RWPE2 (cell line): ENCODE measurements at regions not wholly inside any gene's neighbourhood (a gene's known extent, or its start where the extent isn't known, plus 50 kb on each side); places are given as distances from the start of the nearest gene placed in this dataset.
"Not testable (repeated sequence)": the region's sequence is repeated elsewhere in the genome, so short reads cannot be mapped to it uniquely, and the experiment has no call there.

Source experiments
- ATAC-seq: fragments of 200-7000 bp; cut with Tn5 transposase; 3 replicates; pipeline ENCODE4 v1.9.1; 2021; ENCODE audit warnings: low read depth
- DNase-seq: peaks from one replicate; pipeline ENCODE4 v3.0.0-alpha.2; 2020; ENCODE audit warnings: low spot score
- H3K27ac ChIP-seq: fragments of 450-650 bp; 2 replicates; pipeline ENCODE4 v1.5.1; 2017; ENCODE audit warnings: mild to moderate bottlenecking; ENCODE audit not compliant: poor library complexity, severe bottlenecking
- H3K27me3 ChIP-seq: fragments of 250-450 bp; sonication (Bioruptor Pico); 2 replicates; pipeline ENCODE4 v1.5.1; 2021; ENCODE audit warnings: mild to moderate bottlenecking, moderate library complexity; ENCODE audit not compliant: insufficient read depth, poor library complexity, severe bottlenecking
- H3K36me3 ChIP-seq: fragments of 250-450 bp; sonication (Bioruptor Pico); 2 replicates; pipeline ENCODE4 v1.5.1; 2020; ENCODE audit warnings: low read depth, mild to moderate bottlenecking, moderate library complexity
- H3K4me1 ChIP-seq: fragments of 250-450 bp; sonication (Bioruptor Pico); 2 replicates; pipeline ENCODE4 v1.5.1; 2021; ENCODE audit warnings: mild to moderate bottlenecking, moderate library complexity; ENCODE audit not compliant: insufficient read depth, poor library complexity, severe bottlenecking
- H3K4me3 ChIP-seq: fragments of 250-450 bp; sonication (Bioruptor Pico); 2 replicates; pipeline ENCODE4 v1.5.1; 2021; ENCODE audit warnings: mild to moderate bottlenecking, moderate library complexity; ENCODE audit not compliant: severe bottlenecking
- H3K9me3 ChIP-seq: fragments of 250-450 bp; sonication (Bioruptor Pico); 2 replicates; pipeline ENCODE4 v1.5.1; 2021; ENCODE audit warnings: mild to moderate bottlenecking, moderate library complexity; ENCODE audit not compliant: severe bottlenecking
- TF ChIP-seq, protein P1 (sequence below): fragments of 450-650 bp; IDR thresholded peaks from one replicate; pipeline ENCODE4 v1.5.1; 2017; ENCODE audit warnings: mild to moderate bottlenecking, moderate library complexity; ENCODE audit not compliant: poor library complexity, severe bottlenecking

DNA sequence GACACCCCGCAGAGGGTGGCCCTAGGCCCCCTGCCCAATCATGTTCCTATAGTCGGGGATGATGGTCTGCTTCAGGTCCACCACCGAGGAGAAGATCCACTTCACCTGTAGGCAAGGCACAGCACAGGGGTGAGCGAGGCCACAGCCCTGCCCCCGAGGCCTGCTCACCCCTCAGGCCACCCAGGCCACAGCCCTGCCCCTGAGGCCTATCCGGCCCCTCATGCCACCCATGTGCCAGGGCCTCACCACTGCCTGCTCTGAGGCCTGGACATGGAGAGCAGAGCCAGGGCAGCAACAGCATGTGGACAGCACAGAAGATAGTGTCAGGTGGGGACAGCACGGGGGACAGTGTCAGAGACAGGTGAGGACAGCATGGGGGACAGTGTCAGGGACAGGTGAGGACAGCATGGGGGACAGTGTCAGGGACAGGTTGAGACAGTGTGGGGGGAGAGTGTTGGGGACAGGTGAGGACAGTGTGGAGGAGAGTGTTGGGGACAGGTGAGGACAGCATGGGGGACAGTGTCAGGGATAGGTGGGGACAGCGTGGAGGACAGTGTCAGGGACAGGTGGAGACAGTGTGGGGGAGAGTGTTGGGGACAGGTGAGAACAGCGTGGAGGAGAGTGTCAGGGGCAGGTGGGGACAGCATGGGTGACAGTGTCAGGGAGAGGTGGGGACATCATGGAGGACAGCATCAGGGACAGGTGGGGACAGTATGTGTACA lies 239.7 kb downstream of the TMEM121 start:
- H3K9me3 ChIP-seq, result no peaks in the 10 kb centered on the region
- no peak for ATAC-seq
- TF ChIP-seq, protein P1, sequence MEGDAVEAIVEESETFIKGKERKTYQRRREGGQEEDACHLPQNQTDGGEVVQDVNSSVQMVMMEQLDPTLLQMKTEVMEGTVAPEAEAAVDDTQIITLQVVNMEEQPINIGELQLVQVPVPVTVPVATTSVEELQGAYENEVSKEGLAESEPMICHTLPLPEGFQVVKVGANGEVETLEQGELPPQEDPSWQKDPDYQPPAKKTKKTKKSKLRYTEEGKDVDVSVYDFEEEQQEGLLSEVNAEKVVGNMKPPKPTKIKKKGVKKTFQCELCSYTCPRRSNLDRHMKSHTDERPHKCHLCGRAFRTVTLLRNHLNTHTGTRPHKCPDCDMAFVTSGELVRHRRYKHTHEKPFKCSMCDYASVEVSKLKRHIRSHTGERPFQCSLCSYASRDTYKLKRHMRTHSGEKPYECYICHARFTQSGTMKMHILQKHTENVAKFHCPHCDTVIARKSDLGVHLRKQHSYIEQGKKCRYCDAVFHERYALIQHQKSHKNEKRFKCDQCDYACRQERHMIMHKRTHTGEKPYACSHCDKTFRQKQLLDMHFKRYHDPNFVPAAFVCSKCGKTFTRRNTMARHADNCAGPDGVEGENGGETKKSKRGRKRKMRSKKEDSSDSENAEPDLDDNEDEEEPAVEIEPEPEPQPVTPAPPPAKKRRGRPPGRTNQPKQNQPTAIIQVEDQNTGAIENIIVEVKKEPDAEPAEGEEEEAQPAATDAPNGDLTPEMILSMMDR, result no peak
- H3K27me3 ChIP-seq, result no peaks in the 10 kb centered on the region
- no peak overlapping the region for H3K27ac ChIP-seq
- no peak for DNase-seq
- H3K4me3 ChIP-seq, result no peak overlapping the region
- no peaks in the 10 kb centered on the region for H3K36me3 ChIP-seq
- H3K4me1 ChIP-seq, result no peaks in the 10 kb centered on the region

DNA sequence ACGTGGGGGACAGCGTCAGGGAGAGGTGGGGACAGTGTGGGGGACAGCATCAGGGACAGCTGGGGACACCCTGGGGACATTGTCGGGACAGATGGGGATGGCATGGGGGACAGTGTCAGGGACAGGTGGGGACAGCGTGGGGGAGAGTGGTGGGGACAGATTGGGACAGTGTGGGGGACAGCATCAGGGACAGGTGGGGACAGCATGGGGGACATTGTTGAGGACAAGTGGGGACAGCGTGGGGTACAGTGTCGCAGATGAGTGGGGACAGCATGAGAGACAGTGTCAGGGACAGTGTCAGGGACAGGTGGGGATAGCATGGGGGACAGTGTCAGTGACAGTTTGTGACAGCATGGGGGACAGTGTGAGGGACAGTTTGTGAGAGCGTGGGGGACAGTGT lies 240.9 kb downstream of the TMEM121 start:
- no peak for ATAC-seq
- Histone ChIP-seq H3K27ac (no peak overlapping the region), H3K9me3 (no peaks in the 10 kb centered on the region), H3K27me3 (no peaks in the 10 kb centered on the region), H3K4me1 (no peaks in the 10 kb centered on the region), H3K4me3 (no peak overlapping the region), H3K36me3 (no peaks in the 10 kb centered on the region)
- DNase-seq, result no peak
- TF ChIP-seq, protein P1, result no peak

DNA sequence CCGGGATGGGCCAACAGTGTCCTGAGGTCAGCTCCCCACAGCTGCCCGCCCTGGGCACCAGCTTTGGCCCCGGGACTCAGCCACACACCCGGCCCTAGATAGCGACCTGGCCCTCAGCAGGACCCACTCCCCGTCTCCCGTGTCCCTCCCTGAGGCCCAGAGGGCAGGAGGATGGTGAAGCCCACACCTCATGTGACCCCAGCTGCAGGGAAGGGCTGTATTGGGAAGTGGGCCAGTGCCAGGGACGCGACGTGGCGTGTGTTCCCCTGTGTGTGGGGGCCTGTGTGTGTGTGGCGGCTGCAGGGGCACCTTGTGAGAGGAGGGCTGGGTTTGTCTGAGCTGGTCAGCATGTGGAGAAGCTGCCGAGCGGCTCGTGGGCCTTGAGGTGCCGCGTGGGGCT lies 241.7 kb downstream of the TMEM121 start:
- H3K36me3 ChIP-seq, H3K27ac ChIP-seq, DNase-seq, H3K27me3 ChIP-seq, H3K9me3 ChIP-seq, H3K4me1 ChIP-seq, H3K4me3 ChIP-seq: not testable (repeated sequence)
- ATAC-seq, result 0 out of 3 replicates have a peak, but pooled peaks have one; percentile 20

DNA sequence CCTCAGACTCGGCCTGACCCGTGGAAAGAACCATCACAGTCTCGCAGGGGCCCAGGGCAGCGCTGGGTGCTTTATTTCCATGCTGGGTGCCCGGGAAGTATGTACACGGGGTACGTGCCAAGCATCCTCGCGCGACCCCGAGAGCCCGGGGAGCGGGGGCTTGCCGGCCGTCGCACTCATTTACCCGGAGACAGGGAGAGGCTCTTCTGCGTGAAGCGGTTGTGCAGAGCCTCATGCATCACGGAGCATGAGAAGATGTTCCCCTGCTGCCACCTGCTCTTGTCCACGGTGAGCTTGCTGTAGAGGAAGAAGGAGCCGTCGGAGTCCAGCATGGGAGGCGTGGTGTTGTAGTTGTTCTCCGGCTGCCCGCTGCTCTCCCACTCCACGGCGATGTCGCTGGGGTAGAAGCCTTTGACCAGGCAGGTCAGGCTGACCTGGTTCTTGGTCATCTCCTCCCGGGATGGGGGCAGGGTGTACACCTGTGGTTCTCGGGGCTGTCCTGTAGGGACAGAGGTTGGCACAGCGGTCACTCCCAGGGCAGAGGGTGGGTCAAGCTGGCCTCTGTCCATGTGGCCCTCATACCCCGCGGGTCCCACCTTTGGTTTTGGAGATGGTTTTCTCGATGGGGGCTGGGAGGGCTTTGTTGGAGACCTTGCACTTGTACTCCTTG lies 242.8 kb downstream of the TMEM121 start:
- not testable (repeated sequence) for H3K27me3 ChIP-seq, DNase-seq, ATAC-seq, H3K27ac ChIP-seq, H3K36me3 ChIP-seq, H3K9me3 ChIP-seq, H3K4me3 ChIP-seq, H3K4me1 ChIP-seq

DNA sequence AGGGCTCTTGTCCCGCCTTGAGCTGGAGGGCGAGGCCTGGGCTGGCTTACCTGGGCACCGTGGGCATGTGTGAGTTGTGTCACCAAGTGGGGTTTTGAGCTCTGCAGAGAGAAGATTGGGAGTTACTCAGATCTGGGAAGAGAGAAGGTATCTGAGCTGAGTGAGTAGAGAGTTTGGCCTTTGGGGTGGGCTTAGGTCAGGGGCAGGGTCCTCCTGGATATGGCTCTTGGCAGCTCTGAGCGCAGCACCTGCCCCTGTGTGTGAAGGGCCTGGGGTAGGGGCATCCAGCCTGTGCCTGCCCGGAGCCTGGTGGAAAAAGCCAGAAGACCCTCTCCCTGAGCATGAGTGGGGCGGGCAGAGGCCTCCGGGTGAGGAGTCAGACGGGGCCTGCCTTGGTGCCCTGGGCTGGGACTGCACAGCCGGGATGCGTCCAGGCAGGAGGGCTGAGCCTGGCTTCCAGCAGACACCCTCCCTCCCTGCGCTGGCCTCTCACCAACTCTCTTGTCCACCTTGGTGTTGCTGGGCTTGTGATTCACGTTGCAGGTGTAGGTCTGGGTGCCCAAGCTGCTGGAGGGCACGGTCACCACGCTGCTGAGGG lies 244.3 kb downstream of the TMEM121 start:
- not testable (repeated sequence) for ATAC-seq, H3K27ac ChIP-seq, DNase-seq, H3K4me1 ChIP-seq, H3K9me3 ChIP-seq, H3K36me3 ChIP-seq, H3K4me3 ChIP-seq, H3K27me3 ChIP-seq

DNA sequence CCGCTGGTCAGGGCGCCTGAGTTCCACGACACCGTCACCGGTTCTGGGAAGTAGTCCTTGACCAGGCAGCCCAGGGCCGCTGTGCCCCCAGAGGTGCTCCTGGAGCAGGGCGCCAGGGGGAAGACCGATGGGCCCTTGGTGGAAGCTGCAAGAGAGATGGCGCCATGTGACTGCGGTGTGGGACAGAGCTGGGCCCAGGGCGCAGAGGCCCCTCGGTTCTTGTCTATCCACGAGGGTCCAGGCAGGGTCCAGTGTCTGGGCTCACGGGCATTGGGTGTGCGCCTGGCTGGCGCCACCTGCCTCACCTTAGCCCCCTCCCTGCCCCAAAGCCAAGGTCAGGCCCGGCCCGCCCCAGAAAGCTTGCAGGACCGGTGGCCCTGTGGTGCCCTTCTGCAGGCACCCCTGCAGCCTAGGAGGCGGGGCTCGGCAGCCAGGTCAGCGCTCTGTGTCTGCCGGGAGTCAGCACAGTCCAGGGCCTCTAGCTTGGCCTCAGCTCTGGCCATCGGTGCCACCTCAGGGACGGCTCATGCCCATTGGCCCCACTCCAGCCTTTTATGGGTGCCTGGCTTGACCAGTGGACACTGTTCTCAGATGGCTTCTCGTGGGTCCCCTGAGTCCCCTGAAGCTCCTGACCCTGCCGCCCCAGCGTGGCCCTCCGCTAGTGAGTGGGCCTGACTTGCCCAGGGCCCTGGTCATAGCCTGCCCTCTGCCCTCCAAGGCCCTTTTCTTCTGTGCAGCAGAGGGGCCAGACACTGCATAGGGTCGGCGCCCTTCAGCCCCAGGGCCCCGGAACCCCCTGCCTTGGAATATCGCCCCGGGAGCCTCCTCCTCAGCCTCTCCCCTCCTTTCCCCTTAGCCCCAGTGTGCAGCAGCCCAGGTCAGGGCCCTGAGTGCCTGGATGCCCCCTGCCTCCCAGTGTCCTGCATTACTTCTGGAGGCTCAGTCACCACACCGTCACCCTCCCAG lies 245.2 kb downstream of the TMEM121 start:
- ATAC-seq, H3K27me3 ChIP-seq, H3K4me1 ChIP-seq, H3K4me3 ChIP-seq, DNase-seq, H3K9me3 ChIP-seq, H3K36me3 ChIP-seq, H3K27ac ChIP-seq: not testable (repeated sequence)

DNA sequence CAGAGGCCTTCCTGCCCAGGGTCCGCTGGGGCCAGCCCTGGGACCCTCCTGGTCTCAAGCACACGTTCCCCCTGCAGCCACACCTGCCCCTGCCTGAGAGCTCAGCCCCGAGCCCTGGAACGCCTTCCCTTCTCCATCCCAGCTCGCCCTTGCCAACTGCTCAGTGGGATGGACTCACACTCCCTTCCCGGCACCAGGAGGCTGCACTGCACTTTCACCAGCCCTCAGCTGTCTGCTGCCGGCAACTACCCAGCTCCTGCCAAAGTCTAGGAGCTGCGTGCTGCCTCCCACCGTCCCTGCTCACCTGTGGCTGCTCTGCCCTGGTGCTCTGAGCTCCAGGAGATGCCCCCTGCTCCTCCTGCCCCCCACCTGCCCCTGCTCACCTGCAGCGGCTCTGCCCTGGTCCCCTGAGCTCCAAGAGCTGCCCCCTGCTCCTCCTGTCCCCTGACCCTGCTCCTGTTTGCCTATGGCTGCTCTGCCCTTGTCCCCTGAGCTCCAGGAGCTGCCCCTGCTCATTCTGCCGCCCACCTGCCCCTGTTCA lies 246.4 kb downstream of the TMEM121 start:
- not testable (repeated sequence) for H3K9me3 ChIP-seq, H3K27ac ChIP-seq

More for the DNA sequence above, 246.4 kb downstream of the TMEM121 start:
- ATAC-seq, H3K4me1 ChIP-seq, H3K4me3 ChIP-seq, H3K27me3 ChIP-seq, H3K36me3 ChIP-seq, DNase-seq: not testable (repeated sequence)
